Posterior cingulate gyrus (tissue), 11 donors: ENCODE measurements at regions not wholly inside any gene's neighbourhood (a gene's known extent, or its start where the extent isn't known, plus 50 kb on each side); places are given as distances from the start of the nearest gene placed in this dataset.
A peak's percentile ranks its signal among the peaks of the same experiment; 100 is the strongest.
"Not testable (repeated sequence)": the region's sequence is repeated elsewhere in the genome, so short reads cannot be mapped to it uniquely, and the experiment has no call there.

Source experiments
- DNase-seq, 10 donors: peaks; one replicate each; pipeline versions ENCODE4 v3.0.0 to v3.0.0-alpha.2; 2020 to 2021; ENCODE audit warnings: mixed read lengths in 3 of 10
- intact Hi-C: fragments of 100-400 bp; cut with DNase I; formaldehyde crosslinking; loops from one replicate; pipeline ENCODE4 v1.15.1; 2023

DNA sequence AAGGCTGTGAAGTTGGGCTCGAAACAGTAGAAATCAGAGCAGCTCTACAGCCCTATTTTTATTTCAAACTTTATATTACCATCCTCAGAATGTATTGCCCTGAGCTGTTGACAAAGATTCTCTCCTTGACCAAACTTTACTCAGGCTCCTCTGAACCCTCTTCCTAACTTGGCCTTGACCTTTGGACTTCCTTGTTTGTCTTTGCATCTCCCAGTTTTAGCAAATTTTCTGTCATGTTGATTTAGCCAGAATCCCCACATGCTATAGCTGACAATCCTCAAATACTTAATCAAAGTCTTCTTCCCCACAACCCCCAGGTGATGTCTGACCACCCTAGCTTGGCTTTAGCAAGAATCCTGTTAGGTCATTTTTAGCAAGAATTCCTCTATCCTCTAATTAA lies 87.4 kb upstream of the GRIN2A start:
- intact Hi-C loops: no loop called here
- no peak for DNase-seq

DNA sequence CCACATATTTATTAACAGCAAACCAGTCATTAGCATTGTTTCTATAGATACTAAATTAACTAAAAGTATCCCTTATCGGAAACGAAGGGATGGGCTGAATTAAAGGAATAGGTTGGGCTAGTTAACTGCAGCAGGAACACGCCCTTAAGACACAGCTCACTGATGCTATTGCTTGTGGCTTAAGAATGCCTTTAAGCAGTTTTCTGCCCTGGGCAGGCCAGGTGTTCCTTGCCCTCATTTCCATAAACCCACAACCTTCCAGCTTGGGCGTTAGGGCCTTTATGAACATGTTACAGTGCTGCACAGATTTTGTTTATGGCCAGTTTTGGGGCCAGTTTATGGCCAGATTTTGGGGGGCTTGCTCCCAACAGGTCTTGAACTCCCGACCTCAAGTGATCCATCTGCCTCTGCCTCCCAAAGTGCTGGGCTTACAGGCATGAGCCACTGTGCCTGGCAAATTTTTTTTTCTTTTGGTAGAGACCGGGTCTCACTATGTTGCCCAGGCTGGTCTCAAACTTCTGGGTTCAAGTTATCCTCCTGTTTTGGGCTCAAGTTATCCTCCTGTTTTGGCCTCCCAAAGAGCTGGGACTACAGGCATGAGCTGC lies 90.1 kb upstream of the GRIN2A start:
- DNase-seq, intact Hi-C loops: not testable (repeated sequence)

DNA sequence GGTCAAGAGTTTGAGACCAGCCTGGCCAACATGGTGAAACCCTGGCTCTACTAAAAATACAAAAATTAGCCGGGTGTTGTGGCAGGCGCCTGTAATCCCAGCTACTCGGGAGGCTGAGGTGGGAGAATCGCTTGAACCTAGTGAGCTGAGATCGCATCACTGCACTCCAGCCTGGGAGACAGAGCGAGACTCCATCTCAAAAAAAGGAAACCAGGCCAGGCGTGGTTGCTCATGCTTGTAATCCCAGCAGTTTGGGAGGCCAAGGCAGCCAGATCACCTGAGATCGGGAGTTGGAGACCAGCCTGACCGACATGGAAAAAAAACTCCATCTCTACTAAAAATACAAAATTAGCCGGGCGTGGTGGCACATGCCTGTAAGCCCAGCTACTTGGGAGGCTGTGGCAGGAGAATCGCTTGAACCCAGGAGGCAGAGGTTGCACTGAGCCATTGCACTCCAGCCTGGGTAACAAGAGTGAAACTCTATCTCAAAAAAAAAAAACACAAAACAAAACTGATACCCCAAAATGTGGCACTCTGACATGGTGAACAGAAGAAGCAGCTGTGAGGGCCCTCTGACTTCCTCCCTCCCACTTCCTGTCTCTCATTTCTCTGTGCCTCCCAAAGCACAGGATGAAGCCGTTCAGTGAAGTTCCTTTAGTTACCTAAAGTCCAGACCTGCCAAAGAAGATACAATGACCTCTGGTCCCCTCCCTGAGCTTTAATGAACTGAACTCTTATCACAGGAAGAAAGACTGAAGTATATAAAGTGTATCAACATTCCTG lies 93.2 kb upstream of the GRIN2A start:
- intact Hi-C loops: not testable (repeated sequence)

DNA sequence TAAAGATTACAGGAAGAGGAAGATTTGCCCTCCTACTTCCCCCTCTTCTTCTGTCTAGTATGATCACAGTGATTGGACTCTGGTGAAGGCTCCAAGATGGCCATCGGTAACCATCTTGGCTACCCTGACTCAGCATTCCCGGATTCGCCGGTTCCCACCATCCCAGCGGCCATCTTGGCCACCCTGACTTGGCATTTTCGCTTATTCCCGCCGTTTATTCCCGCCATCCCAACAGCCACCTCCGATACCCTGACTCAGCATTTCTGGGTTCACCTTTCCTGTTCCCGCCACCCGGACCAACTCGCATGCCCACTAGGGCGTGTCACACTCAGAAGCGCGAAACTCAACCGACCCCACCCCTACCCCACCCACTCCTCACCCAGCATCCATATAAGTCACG lies 95.4 kb upstream of the GRIN2A start:
- intact Hi-C loops: no loop called here
- no peak for DNase-seq

More for the DNA sequence above, 93.2 kb upstream of the GRIN2A start:
- DNase-seq: not testable (repeated sequence)

DNA sequence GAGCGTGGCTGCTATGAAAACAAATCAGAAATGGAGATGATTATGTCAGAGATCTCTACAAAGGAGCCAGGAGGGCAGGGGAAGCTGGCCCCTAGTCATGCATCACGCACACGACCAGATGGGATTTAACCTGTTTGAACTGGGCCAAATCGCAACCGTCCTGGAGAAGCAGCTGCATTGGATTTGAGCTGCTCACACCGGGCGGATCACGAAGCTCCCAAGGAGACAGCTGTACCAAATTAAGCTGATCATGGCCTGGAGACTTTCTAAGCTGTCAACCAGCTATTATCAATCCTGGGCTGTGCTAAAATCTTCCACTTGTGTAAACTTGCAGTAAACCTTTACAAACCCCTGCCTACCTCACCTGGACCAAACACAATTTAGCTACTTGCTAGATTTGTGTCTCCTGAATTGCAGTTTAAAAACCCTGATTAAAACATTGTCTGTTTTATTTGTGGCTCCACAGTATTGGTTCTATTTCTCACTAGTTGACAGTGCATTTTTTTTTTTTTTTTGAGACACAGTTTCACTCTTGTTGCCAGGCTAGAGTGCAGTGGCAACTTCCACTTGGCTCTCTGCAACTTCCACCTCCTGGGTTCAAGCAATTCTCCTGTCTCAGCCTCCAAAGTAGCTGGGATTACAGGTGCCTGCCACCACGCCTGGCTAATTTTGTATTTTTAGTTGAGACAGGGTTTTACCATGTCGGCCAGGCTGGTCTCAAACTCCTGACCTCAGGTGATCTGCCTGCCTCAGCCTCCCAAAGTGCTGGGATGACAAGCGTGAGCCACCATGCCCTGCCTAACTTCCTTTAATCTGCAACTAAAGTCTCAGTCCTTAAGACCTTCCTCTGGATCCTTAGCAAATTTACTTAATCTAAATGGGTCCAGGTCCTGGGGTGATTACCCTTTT lies 98.3 kb upstream of the GRIN2A start:
- intact Hi-C loops: no loop called here
- no peak for DNase-seq

DNA sequence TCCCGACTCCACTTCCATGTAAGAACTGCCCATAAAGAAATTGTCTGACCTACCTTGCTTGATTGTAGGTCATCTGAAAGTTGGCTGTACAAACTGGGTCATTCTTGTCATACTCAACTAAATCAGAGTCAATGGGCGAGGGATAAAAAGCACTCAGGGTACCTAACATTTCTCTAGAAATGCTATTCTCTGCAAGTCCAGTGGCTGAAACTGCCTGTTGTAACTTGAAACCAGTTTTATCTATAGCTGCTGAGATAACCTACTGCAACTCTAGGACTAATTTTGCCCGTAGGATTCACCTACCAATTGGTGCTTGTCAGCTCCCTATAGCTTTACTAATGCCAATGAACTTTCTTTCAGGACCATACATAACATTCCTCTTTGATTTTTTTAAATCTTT lies 100.1 kb upstream of the GRIN2A start:
- no peak for DNase-seq
- intact Hi-C loops: no loop called here

DNA sequence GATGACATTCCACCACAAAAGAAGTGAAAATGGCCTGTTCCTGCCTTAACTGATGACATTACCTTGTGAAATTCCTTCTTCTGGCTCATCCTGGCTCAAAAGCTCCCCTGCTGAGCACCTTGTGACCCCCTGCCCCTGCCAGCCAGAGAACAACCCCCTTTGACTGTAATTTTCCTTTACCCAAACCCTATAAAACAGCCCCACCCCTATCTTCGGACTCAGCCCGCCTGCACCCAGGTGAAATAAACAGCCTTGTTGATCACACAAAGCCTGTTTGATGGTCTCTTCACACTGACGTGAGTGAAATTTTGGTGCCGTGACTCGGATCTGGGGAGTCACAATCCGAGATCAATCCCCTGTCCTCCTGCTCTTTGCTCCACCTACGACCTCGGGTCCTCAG lies 101.0 kb upstream of the GRIN2A start:
- intact Hi-C loops, DNase-seq: not testable (repeated sequence)

DNA sequence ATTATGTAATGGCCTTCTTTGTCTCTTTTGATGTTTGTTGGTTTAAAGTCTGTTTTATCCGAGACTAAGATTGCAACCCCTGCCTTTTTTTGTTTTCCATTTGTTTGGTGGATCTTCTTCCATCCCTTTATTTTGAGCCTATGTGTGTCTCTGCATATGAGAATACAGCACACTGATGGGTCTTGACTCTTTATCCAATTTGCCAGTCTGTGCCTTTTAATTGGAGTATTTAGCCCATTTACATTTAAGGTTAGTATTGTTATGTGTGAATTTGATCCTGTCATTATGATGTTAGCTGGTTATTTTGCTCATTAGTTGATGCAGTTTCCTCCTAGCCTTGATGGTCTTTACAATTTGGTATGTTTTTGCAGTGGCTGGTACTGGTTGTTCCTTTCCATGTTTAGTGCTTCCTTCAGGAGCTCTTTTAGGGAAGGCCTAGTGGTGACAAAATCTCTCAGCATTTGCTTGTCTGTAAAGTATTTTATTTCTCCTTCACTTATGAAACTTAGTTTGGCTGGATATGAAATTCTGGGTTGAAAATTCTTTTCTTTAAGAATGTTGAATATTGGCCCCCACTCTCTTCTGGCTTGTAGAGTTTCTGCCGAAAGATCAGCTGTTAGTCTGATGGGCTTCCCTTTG lies 95.3 kb upstream of the ATF7IP2 start:
- intact Hi-C loops, DNase-seq: not testable (repeated sequence)

DNA sequence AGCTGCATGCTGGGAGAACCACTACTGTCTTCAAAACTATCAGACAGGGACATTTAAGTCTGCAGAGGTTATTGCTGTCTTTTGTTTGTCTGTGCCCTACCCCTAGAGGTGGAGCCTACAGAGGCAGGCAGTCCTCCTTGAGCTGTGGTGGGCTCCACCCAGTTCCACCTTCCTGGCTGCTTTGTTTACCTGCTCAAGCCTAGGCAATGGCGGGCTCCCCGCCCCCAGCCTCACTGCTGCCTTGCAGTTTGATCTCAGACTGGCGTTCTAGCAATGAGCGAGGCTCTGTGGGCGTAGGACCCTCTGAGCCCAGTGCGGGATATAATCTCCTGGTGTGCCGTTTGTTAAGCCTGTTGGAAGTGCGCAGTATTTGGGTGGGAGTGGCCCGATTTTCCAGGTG lies 93.7 kb upstream of the ATF7IP2 start:
- peak in 1 of 10 donors; percentile 74 for DNase-seq
- intact Hi-C loops: not testable (repeated sequence)

DNA sequence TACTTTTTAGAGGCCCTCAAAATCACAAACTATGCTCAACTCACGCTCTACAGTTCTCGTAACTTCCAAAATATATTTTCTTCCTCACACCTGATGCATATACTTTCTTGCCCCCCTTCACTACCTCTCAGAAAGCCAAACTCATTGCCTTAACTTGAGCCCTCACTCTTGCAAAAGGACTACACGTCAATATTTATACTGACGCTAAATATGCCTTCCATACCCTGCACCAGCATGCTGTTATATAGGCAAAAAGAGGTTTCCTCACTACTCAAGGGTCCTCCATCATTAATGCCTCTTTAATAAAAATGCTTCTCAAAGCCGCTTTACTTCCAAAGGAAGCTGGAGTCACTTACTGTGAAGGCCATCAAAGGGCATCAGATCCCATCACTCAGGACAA lies 92.9 kb upstream of the ATF7IP2 start:
- intact Hi-C loops, DNase-seq: not testable (repeated sequence)

DNA sequence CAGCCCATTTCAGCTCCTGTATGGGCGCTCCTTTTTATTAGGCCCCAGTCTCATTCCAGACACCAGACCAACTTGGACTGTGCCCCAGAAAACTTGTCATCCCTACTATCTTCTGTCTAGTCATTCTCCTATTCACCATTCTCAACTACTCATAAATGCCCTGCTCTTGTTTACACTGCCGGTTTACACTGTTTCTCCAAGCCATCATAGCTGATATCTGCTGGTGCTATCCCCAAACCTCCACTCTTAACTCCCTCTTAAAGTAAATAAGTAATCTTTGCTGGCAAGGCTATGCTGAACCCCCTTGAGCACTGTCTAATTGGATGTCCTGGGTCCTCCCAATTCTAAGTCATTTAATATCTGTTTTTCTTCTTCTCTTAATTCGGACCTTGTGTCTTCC lies 91.7 kb upstream of the ATF7IP2 start:
- DNase-seq, intact Hi-C loops: not testable (repeated sequence)

DNA sequence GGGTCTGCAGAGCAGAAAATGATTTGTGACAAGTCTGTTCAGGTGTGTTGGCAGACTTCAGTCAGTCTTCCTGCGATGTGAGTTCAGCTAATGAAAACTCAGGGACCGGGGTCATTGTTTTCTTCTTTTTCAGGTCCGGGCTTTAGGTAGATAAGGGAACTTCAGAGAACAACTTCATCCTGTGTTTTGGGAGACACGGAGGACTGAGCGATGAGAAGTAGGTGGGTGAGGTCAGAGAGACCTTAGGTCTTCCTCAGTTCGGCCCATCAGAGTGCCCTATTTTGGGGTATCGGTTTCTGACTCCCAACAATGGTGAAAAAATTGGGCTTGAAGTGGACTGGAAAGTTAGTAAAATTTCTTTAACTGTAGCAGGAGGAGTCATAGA lies 88.9 kb upstream of the ATF7IP2 start:
- intact Hi-C loops: no loop called here
- DNase-seq: no peak

DNA sequence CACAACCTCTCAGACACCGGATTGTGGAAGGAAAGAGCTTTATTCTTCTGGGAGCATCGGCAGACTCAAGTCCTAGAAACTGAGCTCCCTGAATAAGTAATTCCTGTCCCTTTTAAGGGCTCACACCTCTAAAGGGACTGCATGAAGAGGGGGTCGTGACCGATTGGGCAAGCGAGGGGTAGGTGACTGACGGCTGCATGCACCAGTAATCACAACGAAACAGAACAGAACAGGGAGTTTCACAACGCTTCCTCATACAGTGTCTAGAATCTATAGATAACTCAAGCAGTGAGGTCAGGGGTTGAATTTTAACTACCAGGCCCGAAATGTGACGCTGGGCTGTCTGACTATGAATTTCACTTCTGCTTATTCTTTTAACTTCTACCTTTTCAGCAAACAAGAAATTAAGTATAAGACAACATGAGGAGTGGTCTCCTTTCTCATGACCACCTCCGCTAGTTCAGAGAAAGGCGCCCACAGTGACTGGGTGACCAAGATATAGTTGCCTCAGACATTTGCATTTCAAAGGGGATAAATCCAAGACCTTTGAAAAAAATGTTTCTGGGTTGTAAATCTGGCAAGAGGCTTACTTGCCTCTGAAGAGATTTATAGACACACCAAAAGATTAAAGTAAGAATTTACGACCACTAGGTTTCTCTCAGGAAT lies 88.4 kb upstream of the ATF7IP2 start:
- intact Hi-C loops: no loop called here
- DNase-seq: peak in 3 of 10 donors; percentile 13 to 26 (median 16)

DNA sequence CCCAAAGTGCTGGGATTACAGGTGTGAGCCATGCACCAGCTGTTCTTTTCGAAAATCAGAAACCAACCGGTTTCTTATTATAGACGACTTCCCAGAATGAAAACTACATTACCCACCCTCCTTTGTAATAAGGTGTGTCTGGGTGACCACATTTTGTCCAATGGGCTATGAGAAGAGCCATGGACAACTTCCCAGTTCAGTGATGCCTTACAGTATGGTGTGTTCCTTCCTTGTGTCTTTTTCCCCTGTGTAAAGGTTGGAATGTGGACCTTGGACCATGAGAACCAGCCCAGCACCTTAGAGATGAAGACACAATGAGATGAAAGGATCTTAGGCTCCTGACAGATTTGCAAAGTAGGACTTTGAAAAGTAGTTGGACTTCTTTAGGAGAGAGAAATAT lies 85.0 kb upstream of the ATF7IP2 start:
- no peak for DNase-seq
- intact Hi-C loops: no loop called here

DNA sequence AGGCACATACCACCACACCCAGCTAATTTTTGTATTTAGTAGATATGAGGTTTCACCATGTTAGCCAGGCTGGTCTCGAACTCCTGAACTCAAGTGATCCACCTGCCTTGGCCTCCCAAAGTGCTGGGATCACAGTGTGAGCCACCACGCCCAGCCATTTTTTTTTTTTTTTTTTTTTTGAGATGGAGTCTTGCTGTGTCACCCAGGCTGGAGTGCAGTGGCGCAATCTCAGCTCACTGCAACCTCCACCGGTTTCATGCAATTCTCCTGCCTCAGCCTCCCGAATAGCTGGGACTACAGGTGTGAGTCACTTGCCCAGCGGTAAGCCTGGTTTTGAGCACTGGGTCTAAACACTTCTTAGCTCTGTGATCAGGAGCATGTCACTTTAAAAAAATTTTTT lies 84.3 kb upstream of the ATF7IP2 start:
- intact Hi-C loops, DNase-seq: not testable (repeated sequence)

DNA sequence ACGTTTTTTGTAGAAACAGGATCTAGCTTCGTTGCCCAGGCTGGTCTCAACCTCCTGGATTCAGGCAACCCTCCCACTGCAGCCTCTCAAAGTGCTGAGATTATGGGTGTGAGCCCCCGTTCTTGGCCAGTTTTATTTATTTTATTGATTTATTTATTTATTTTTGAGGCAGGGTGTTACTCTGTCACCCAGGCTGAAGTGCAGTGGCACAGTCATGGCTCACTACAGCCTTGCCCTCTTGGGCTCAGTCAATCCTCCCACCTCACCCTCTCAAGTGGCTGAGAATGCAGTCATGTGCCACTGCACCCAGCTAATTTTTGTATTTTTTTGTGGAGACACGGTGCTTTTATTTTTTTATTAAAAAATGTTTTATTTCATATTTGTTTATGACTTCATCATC lies 79.9 kb upstream of the ATF7IP2 start:
- intact Hi-C loops: no loop called here
- no peak for DNase-seq

DNA sequence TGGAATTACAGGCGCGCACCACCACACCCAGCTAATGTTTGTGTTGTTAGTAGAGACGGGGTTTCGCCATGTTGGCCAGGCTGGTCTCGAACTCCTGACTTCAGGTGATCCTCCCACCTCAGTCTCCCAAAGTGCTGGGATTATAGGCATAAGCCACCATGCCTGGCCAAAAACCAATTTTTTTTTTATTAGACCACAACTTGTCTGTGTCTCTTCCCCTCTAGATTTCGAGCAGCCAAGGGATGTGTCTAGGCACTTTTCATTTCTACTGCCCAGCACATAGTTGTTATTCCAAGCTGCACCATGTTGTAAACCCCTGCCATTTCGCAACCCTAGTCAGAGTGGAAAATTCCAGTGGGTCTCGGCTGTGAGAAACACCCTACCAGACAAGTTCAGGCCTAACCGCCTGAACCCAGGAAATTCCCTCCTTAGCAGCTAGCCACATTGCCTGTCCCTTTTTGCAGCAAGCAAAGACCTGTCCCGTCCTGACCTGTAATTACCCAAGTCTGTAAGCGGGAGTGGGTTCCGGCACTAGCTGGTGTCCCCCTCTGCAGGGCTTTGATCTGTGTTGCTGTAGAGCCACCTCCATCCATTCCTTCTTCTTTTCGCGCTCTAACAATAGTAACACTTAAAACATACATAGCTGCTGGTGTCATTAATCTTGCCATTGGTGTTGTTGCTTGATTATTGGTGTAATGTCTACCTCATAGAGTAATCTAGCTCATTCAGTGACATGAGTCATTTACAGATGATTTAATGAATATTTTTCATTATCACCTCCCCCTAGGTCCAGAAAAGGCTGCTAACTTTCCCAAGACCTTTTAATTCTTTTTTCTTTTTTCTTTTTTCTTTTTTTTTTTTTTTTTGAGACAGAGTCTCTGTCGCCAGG lies 77.3 kb upstream of the ATF7IP2 start:
- DNase-seq: no peak
- intact Hi-C loops: no loop called here

DNA sequence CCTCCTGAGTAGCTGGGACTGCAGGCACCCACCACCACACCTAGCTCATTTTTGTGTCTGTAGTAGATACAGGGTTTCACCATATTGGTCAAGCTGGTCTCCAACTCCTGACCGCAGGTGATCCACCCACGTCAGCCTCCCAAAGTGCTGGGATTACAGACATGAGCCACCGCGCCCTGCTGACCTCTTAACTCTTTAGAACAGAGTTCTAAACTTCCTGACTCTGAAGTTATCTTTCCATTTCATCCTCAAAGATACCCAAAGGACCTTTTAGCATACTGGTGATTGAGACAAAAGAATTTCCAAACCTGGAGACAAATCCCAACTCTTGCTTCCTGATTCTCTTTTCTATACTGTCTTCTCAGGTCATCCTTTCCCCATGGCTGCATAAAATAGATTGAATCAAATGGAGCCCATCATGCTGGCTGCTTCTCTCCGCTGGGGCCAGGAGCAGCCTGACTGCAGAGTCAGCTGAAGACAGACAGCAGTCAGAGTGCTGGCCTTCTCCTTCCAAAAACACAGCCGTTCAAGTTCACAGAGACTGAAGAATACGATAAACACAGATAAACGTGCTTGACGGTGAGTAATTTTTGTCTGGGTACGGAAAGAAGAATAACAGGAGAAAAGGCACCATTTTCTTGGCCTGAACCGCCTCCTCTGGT lies 76.5 kb upstream of the ATF7IP2 start:
- DNase-seq: no peak
- intact Hi-C loops: no loop called here

DNA sequence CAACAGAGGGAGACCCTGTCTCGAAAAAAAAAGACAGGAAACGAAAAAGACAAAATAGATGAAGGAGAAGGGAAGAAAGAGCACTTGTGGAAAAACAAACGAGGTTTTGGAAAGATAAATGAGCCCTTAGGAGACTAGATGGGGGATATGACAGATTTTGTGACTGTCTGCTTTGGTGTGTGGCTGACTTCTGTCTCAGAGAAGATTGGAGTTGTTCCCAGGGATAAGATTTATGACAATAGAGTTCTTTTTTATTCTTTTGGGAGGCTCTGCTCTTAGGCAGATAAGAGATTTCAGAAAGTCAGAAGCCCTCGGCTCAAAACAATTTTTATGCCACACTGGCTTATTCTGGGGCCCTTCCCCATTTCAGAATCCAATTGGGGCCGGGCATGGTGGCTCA lies 73.9 kb upstream of the ATF7IP2 start:
- intact Hi-C loops: no loop called here
- DNase-seq: no peak
